GM23338 (cell line): ENCODE measurements at regions not wholly inside any gene's neighbourhood (a gene's known extent, or its start where the extent isn't known, plus 50 kb on each side); places are given as distances from the start of the nearest gene placed in this dataset.

Experiments used
- ATAC-seq: fragments of 200-7000 bp; cut with Tn5 transposase; 3 replicates; pipeline ENCODE4 v1.9.1; 2020
- DNase-seq: peaks from one replicate; pipeline ENCODE4 v3.0.0-alpha.2; 2015; ENCODE audit warnings: low spot score
- H2AFZ ChIP-seq: fragments of 200-600 bp; sonication (generic); 2 replicates; pipeline ENCODE4 v1.8.0; 2016; ENCODE audit warnings: antibody characterized with exemption, mild to moderate bottlenecking, moderate library complexity
- H3F3A ChIP-seq: fragments of 200-600 bp; sonication (generic); replicated peaks from 2 replicates; pipeline ENCODE4 v1.8.0; 2017; ENCODE audit warnings: antibody characterized with exemption, mixed run types, low read depth
- H3K27ac ChIP-seq: fragments of 200-600 bp; sonication (generic); 2 replicates; pipeline ENCODE4 v1.6.1; 2016; ENCODE audit warnings: low read depth
- H3K27me3 ChIP-seq: fragments of 200-600 bp; sonication (generic); 2 replicates; pipeline ENCODE4 v1.8.0; 2016; ENCODE audit warnings: mild to moderate bottlenecking, mixed run types, moderate library complexity; ENCODE audit not compliant: insufficient read depth
- H3K36me3 ChIP-seq: fragments of 200-600 bp; sonication (generic); 2 replicates; pipeline ENCODE4 v1.8.0; 2016; ENCODE audit warnings: mild to moderate bottlenecking; ENCODE audit not compliant: insufficient read depth
- H3K4me1 ChIP-seq: fragments of 200-600 bp; sonication (generic); 2 replicates; pipeline ENCODE4 v1.8.0; 2016; ENCODE audit warnings: mild to moderate bottlenecking, moderate library complexity; ENCODE audit not compliant: insufficient read depth
- H3K4me2 ChIP-seq: fragments of 200-600 bp; sonication (generic); 2 replicates; pipeline ENCODE4 v1.7.1; 2017; ENCODE audit warnings: mixed run types
- H3K4me3 ChIP-seq: fragments of 200-600 bp; sonication (generic); 2 replicates; pipeline ENCODE4 v1.6.1; 2016; ENCODE audit warnings: mixed run types
- H3K79me2 ChIP-seq: fragments of 200-600 bp; sonication (generic); replicated peaks from 2 replicates; pipeline ENCODE4 v1.8.0; 2017; ENCODE audit warnings: mild to moderate bottlenecking; ENCODE audit not compliant: insufficient read depth
- H3K9me2 ChIP-seq: fragments of 200-600 bp; sonication (generic); 2 replicates; pipeline ENCODE4 v1.8.0; 2017; ENCODE audit not compliant: insufficient read depth
- H4K20me1 ChIP-seq: fragments of 200-600 bp; sonication (generic); replicated peaks from 2 replicates; pipeline ENCODE4 v1.8.0; 2017; ENCODE audit warnings: mild to moderate bottlenecking; ENCODE audit not compliant: insufficient read depth
- H3K27ac Mint-ChIP-seq: 2 replicates; pipeline ENCODE4 v1.8.0; 2020; ENCODE audit warnings: inconsistent platforms, mild to moderate bottlenecking, moderate library complexity, mixed read lengths
- H3K27me3 Mint-ChIP-seq: 3 replicates; pipeline ENCODE4 v1.8.0; 2022; ENCODE audit warnings: low read depth, mild to moderate bottlenecking, moderate library complexity, mixed read lengths, inconsistent platforms; ENCODE audit not compliant: insufficient read depth, poor library complexity
- H3K36me3 Mint-ChIP-seq: 3 replicates; pipeline ENCODE4 v1.8.0; 2021; ENCODE audit warnings: low read depth, mild to moderate bottlenecking, inconsistent platforms, moderate library complexity, mixed read lengths
- H3K4me1 Mint-ChIP-seq: 3 replicates; pipeline ENCODE4 v1.8.0; 2020; ENCODE audit warnings: mild to moderate bottlenecking, inconsistent platforms, mixed read lengths
- H3K4me3 Mint-ChIP-seq: 3 replicates; pipeline ENCODE4 v1.8.0; 2021; ENCODE audit warnings: moderate library complexity, mild to moderate bottlenecking, inconsistent platforms, mixed read lengths
- H3K9me3 Mint-ChIP-seq: 3 replicates; pipeline ENCODE4 v1.8.0; 2020; ENCODE audit warnings: moderate library complexity, mild to moderate bottlenecking, inconsistent platforms, mixed read lengths
- CREB1 ChIP-seq: fragments of 250-450 bp; sonication (Bioruptor Pico); IDR thresholded peaks from 2 replicates; pipeline ENCODE4 v1.5.0; 2020; ENCODE audit warnings: low read depth, mild to moderate bottlenecking, moderate library complexity
- EZH2phosphoT487 ChIP-seq: fragments of 200-600 bp; sonication (generic); IDR thresholded peaks from one replicate; pipeline ENCODE4 v1.8.1; 2018; ENCODE audit warnings: antibody characterized with exemption; ENCODE audit not compliant: unreplicated experiment
- JUNB ChIP-seq: IDR thresholded peaks from one replicate; pipeline ENCODE4 v1.6.1; 2016; ENCODE audit warnings: antibody characterized with exemption; ENCODE audit not compliant: unreplicated experiment
- NANOG ChIP-seq: IDR thresholded peaks from 2 replicates; pipeline ENCODE4 v1.6.1; 2016; ENCODE audit warnings: antibody characterized with exemption, borderline replicate concordance
- POLR2AphosphoS5 ChIP-seq: IDR thresholded peaks from 2 replicates; pipeline ENCODE4 v1.6.1; 2016; ENCODE audit warnings: antibody characterized with exemption, low read depth
- ZNF114 ChIP-seq: fragments of 250-450 bp; sonication (Bioruptor Pico); IDR thresholded peaks from 2 replicates; pipeline ENCODE4 v1.5.0; 2020; ENCODE audit warnings: mild to moderate bottlenecking, moderate library complexity
- ZNF331 ChIP-seq: fragments of 250-450 bp; sonication (Bioruptor Pico); IDR thresholded peaks from 2 replicates; pipeline ENCODE4 v1.5.0; 2020; ENCODE audit warnings: low read depth, mild to moderate bottlenecking, moderate library complexity
- TF ChIP-seq, protein P1 (sequence below), 2 experiments: fragments of 200-600 bp in 1 of 2; sonication (generic) in 1 of 2; conservative IDR thresholded peaks; 2 replicates each; pipeline versions ENCODE4 v1.5.1 to v1.6.1; 2016 to 2017; ENCODE audit warnings: antibody characterized with exemption in 2 of 2, low read depth in 2 of 2, mild to moderate bottlenecking in 2 of 2, moderate library complexity in 1 of 2
- TF ChIP-seq, protein P2 (sequence below): IDR thresholded peaks from 2 replicates; pipeline ENCODE4 v1.6.1; 2016; ENCODE audit warnings: antibody characterized with exemption
- TF ChIP-seq, protein P3 (sequence below): IDR thresholded peaks from one replicate; pipeline ENCODE4 v1.6.1; 2018; ENCODE audit warnings: antibody characterized with exemption; ENCODE audit not compliant: unreplicated experiment

DNA sequence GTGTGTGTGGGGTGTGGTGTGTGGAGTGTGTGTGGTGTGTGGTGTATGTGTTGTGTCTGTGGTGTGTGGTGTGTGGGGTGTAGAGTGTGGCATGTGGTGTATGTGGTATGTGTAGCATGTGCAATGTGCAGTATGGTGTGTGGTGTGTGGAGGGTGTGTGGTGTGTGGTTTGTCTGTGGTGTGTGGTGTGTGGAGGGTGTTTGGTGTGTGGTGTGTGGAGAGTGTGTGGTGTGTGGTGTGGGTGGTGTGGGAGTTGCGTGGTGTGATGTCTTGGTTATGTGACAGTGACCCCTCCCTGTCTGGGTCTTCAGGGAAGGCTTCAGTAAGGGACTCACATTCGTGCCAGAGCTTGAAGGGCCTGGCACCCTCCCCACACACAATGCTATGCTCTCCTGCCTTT is 718.2 kb upstream of the SOX11 start (continued):
- TF ChIP-seq, protein P1, sequence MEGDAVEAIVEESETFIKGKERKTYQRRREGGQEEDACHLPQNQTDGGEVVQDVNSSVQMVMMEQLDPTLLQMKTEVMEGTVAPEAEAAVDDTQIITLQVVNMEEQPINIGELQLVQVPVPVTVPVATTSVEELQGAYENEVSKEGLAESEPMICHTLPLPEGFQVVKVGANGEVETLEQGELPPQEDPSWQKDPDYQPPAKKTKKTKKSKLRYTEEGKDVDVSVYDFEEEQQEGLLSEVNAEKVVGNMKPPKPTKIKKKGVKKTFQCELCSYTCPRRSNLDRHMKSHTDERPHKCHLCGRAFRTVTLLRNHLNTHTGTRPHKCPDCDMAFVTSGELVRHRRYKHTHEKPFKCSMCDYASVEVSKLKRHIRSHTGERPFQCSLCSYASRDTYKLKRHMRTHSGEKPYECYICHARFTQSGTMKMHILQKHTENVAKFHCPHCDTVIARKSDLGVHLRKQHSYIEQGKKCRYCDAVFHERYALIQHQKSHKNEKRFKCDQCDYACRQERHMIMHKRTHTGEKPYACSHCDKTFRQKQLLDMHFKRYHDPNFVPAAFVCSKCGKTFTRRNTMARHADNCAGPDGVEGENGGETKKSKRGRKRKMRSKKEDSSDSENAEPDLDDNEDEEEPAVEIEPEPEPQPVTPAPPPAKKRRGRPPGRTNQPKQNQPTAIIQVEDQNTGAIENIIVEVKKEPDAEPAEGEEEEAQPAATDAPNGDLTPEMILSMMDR (conservative IDR thresholded peaks at IDR 0.05; ENCODE audit: low read depth in 2 of 2): no peak
- TF ChIP-seq, protein P2, sequence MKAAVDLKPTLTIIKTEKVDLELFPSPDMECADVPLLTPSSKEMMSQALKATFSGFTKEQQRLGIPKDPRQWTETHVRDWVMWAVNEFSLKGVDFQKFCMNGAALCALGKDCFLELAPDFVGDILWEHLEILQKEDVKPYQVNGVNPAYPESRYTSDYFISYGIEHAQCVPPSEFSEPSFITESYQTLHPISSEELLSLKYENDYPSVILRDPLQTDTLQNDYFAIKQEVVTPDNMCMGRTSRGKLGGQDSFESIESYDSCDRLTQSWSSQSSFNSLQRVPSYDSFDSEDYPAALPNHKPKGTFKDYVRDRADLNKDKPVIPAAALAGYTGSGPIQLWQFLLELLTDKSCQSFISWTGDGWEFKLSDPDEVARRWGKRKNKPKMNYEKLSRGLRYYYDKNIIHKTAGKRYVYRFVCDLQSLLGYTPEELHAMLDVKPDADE: no peak
- TF ChIP-seq JUNB (no peak), NANOG (no peak), ZNF331 (CRISPR knock-in tag) (no peak), ZNF114 (no peak)

DNA sequence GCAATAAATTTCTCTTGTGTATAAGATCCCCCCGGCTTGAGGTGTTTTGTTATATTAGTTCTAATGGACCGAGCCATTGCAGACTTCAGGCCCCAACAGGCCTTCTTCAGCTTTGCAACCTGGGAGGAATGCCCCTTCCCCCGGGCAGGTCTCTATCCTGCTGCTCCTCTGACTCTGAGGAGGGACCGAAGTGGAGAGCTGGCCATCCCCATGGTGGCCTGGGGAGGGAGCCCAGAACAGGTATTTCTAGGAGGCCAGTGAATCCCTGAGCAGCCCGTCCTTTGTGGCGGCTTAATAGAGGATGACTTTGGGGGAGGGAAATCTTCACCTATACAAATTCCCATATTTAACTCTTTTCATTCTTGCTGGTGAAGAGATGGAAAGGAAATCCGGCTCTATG is 715.8 kb upstream of the SOX11 start:
- H3K27ac Mint-ChIP-seq: no peak overlapping the region
- Histone ChIP-seq H3K4me2 (no peak overlapping the region), H4K20me1 (no peaks in the 10 kb centered on the region), H3K27ac (no peak overlapping the region), H3K4me1 (no peaks in the 10 kb centered on the region), H3K36me3 (no peaks in the 10 kb centered on the region), H2AFZ (no peak overlapping the region), H3F3A (no peaks in the 10 kb centered on the region), H3K9me2 (no peaks in the 10 kb centered on the region), H3K27me3 (no peaks in the 10 kb centered on the region), H3K4me3 (no peak overlapping the region), H3K79me2 (no peaks in the 10 kb centered on the region)
- H3K27me3 Mint-ChIP-seq: peaks cover 3% of the 10 kb centered on the region
- no peak overlapping the region for H3K4me3 Mint-ChIP-seq
- H3K9me3 Mint-ChIP-seq: peaks cover 59% of the 10 kb centered on the region
- ATAC-seq (no peak), DNase-seq (peak; percentile 1)
- no peaks in the 10 kb centered on the region for H3K4me1 Mint-ChIP-seq
- H3K36me3 Mint-ChIP-seq: peaks cover 9% of the 10 kb centered on the region; the same call in 2 of the 3 replicates
- TF ChIP-seq ZNF114 (no peak), JUNB (no peak), CREB1 (CRISPR knock-in tag) (no peak), POLR2AphosphoS5 (no peak), EZH2phosphoT487 (no peak), ZNF331 (CRISPR knock-in tag) (no peak), NANOG (no peak)
- TF ChIP-seq, protein P2: no peak
- TF ChIP-seq, protein P1 (conservative IDR thresholded peaks at IDR 0.05; ENCODE audit: low read depth in 2 of 2): no peak
- TF ChIP-seq, protein P3, sequence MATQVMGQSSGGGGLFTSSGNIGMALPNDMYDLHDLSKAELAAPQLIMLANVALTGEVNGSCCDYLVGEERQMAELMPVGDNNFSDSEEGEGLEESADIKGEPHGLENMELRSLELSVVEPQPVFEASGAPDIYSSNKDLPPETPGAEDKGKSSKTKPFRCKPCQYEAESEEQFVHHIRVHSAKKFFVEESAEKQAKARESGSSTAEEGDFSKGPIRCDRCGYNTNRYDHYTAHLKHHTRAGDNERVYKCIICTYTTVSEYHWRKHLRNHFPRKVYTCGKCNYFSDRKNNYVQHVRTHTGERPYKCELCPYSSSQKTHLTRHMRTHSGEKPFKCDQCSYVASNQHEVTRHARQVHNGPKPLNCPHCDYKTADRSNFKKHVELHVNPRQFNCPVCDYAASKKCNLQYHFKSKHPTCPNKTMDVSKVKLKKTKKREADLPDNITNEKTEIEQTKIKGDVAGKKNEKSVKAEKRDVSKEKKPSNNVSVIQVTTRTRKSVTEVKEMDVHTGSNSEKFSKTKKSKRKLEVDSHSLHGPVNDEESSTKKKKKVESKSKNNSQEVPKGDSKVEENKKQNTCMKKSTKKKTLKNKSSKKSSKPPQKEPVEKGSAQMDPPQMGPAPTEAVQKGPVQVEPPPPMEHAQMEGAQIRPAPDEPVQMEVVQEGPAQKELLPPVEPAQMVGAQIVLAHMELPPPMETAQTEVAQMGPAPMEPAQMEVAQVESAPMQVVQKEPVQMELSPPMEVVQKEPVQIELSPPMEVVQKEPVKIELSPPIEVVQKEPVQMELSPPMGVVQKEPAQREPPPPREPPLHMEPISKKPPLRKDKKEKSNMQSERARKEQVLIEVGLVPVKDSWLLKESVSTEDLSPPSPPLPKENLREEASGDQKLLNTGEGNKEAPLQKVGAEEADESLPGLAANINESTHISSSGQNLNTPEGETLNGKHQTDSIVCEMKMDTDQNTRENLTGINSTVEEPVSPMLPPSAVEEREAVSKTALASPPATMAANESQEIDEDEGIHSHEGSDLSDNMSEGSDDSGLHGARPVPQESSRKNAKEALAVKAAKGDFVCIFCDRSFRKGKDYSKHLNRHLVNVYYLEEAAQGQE: no peak
